ENCODE measurements at regions not wholly inside any gene's neighbourhood (a gene's known extent, or its start where the extent isn't known, plus 50 kb on each side); places are given as distances from the start of the nearest gene placed in this dataset.
A peak's percentile ranks its signal among the peaks of the same experiment; 100 is the strongest.

DNA sequence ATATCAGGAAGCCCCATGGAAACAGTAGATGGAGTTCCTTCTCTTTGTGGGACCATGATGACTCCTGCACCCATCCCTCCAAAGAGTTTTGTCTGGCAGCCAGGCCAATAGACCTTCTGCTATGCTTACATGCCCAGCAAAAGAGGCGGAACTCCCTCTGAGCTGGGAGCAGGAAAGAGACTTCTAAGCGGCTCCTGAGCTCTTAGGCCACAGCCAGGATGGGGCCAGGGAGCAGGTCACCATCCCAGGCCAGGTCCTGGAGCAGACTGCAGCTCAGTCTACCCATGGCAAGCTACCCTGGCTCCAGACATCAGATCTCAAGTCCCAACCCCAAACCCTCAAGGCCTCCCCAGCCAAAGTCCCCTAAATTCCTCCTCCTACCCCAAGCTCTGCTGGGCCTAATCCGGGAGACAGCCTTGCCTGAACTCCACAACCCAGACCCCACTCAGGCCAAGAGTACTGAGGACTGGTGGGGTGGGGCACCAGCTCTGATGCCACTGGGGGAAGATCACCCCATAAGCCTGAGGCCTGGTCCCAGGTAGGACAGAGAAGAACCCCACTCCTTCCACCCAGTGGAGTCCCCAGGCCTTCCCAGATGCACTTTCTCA, 387.9 kb downstream of the MATN1 start:
- H3K4me3 ChIP-seq, result no peak overlapping the region
- H3K4me1 ChIP-seq, result peaks cover 0 to 5% (median 0%) of the 10 kb centered on the region in 9 donors
- no peaks in the 10 kb centered on the region for H3K36me3 ChIP-seq
- DNase-seq (no peak), ATAC-seq (no peak)
- intact Hi-C loops (cut with DNase I), result no loop called here
- 93 to 96% methylated on average over 3 of the region's 3 CpGs for WGBS, 2 donors
- H3K27ac ChIP-seq, result peak overlapping the region in 1 of 10 donors; percentile 76
- no peak for TF ChIP-seq CTCF (IDR thresholded peaks at IDR 0.05)
- H3K9me3 ChIP-seq, result no peaks in the 10 kb centered on the region
- peaks cover 0 to 18% (median 7%) of the 10 kb centered on the region in 7 donors for H3K27me3 ChIP-seq

- no peak for TF ChIP-seq CTCF (IDR thresholded peaks at IDR 0.05)
- DNase-seq (no peak), ATAC-seq (no peak)
- Histone ChIP-seq H3K36me3 (no peaks in the 10 kb centered on the region), H3K4me3 (no peak overlapping the region), H3K27me3 (peaks cover 0 to 23% (median 6%) of the 10 kb centered on the region in 7 donors), H3K9me3 (no peaks in the 10 kb centered on the region), H3K4me1 (peaks cover 0 to 5% (median 0%) of the 10 kb centered on the region in 9 donors), H3K27ac (no peak overlapping the region)
- intact Hi-C loops (cut with DNase I), result no loop called here
- WGBS, 2 donors, result 75 to 86% methylated on average over 2 of the region's 2 CpGs
Observed at GRCh38 chr1:30334767-30335166, 388.6 kb downstream of the MATN1 start.

GRCh38 chr1:30332116-30333094, 391.0 kb downstream of the MATN1 start:
- peaks cover 0 to 5% (median 0%) of the 10 kb centered on the region in 9 donors for H3K4me1 ChIP-seq
- no peak overlapping the region for H3K27ac ChIP-seq
- intact Hi-C loops (cut with DNase I), result no loop called here
- H3K4me3 ChIP-seq, result no peak overlapping the region
- DNase-seq (no peak), ATAC-seq (no peak)
- no peaks in the 10 kb centered on the region for H3K9me3 ChIP-seq
- WGBS, 2 donors, result 71 to 77% methylated on average over 18 of the region's 18 CpGs
- no peaks in the 10 kb centered on the region for H3K36me3 ChIP-seq
- peaks cover 0 to 36% (median 7%) of the 10 kb centered on the region in 7 donors for H3K27me3 ChIP-seq
- no peak for TF ChIP-seq CTCF (IDR thresholded peaks at IDR 0.05)

GRCh38 chr1:30331415-30332065, 391.8 kb downstream of the MATN1 start:
- no peaks in the 10 kb centered on the region for H3K36me3 ChIP-seq
- no peak for TF ChIP-seq CTCF (IDR thresholded peaks at IDR 0.05)
- H3K9me3 ChIP-seq, result no peaks in the 10 kb centered on the region
- H3K4me3 ChIP-seq, result no peak overlapping the region
- WGBS, 2 donors, result 64 to 69% methylated on average over 8 of the region's 8 CpGs
- H3K27me3 ChIP-seq, result peaks cover 0 to 43% (median 7%) of the 10 kb centered on the region in 7 donors
- no peak for ATAC-seq
- peaks cover 0 to 3% (median 0%) of the 10 kb centered on the region in 9 donors for H3K4me1 ChIP-seq
- DNase-seq, result no peak
- H3K27ac ChIP-seq, result no peak overlapping the region
- intact Hi-C loops (cut with DNase I), result no loop called here

Data from heart right ventricle (tissue), 16 donors.